ENCODE measurements at regions not wholly inside any gene's neighbourhood (a gene's known extent, or its start where the extent isn't known, plus 50 kb on each side); places are given as distances from the start of the nearest gene placed in this dataset.

DNA sequence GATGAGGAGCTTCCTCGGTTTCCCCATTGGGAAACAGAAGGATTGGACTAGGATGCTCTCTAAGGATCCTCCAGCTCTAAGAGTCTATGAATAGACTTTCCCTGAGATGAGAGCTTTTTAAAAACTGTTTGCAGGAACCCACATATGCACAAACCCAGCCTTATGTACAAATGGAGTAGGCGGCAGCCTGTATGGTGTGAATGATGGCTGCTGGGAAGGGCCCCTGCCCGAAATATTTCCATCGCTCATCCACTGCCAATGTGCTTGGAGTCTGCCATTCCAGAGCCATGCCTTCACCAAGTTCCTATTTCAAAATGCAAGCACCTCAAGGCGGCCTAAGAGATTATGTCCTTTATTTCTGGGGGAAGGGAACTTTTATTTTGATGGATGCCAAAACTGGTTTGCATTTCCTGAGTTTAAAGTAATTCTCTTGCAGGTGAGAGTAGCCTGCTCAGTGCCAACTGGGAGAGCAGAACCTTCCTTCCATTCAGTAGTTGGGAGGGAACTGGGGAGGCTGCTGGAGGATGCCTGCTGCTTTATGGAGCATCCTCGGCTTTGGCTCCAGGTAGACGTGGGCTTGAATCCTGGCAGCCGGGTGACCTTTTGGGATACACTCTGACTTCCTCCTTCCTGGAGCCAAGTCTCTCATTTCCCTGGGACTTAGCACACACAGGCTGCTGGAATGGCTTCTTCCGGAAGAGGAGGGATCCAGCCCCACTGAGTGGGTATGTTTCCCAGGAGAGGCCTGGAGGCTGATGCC is 165.9 kb downstream of the ACTL8 start:
- RAD21 ChIA-PET (ENCODE audit: low non-redundant PET in 1 of 2, low total read pairs in 2 of 2, uncharacterized antibody in 2 of 2, unreplicated experiment in 2 of 2), result no interaction called here
- POLR2A ChIA-PET, result no interaction called here
- no peak overlapping the region for H2AFZ ChIP-seq (ENCODE audit: low read depth, low read length, poor library complexity, severe bottlenecking)
- DNase-seq (ENCODE audit: low read depth, low spot score), result no peak
- H3K27ac ChIP-seq (ENCODE audit: low read depth, low read length), result no peak overlapping the region
- H3K79me2 ChIP-seq (ENCODE audit: insufficient read depth, low read length), result no peaks in the 10 kb centered on the region
- no peaks in the 10 kb centered on the region for H4K20me1 ChIP-seq (ENCODE audit: insufficient read depth)
- no peaks in the 10 kb centered on the region for H3K4me1 ChIP-seq (ENCODE audit: control insufficient read depth in 1 of 2, insufficient read depth in 2 of 2, low read length in 2 of 2)
- ATAC-seq, result no peak
- TF ChIP-seq EZH2phosphoT487 (IDR thresholded peaks at IDR 0.05; ENCODE audit: borderline replicate concordance) (no peak), ZNF274 (IDR thresholded peaks at IDR 0.05; ENCODE audit: low read depth, low read length) (no peak), SP1 (IDR thresholded peaks at IDR 0.05; ENCODE audit: low read depth) (no peak), POLR2AphosphoS5 (IDR thresholded peaks at IDR 0.05; ENCODE audit: low read depth, low read length) (no peak), TCF7L2 (IDR thresholded peaks at IDR 0.05; ENCODE audit: borderline replicate concordance, extremely low read depth, insufficient read depth, insufficient read length) (no peak), EZH2 (IDR thresholded peaks at IDR 0.05) (no peak), EGR1 (IDR thresholded peaks at IDR 0.05; ENCODE audit: low read depth) (no peak), SIN3A (IDR thresholded peaks at IDR 0.05; ENCODE audit: low read depth) (no peak), RAD21 (IDR thresholded peaks at IDR 0.05; ENCODE audit: low read depth) (no peak), ZFX (IDR thresholded peaks at IDR 0.05) (no peak), CEBPB (IDR thresholded peaks at IDR 0.05; ENCODE audit: low read depth) (no peak)
- TF ChIP-seq, protein P1, sequence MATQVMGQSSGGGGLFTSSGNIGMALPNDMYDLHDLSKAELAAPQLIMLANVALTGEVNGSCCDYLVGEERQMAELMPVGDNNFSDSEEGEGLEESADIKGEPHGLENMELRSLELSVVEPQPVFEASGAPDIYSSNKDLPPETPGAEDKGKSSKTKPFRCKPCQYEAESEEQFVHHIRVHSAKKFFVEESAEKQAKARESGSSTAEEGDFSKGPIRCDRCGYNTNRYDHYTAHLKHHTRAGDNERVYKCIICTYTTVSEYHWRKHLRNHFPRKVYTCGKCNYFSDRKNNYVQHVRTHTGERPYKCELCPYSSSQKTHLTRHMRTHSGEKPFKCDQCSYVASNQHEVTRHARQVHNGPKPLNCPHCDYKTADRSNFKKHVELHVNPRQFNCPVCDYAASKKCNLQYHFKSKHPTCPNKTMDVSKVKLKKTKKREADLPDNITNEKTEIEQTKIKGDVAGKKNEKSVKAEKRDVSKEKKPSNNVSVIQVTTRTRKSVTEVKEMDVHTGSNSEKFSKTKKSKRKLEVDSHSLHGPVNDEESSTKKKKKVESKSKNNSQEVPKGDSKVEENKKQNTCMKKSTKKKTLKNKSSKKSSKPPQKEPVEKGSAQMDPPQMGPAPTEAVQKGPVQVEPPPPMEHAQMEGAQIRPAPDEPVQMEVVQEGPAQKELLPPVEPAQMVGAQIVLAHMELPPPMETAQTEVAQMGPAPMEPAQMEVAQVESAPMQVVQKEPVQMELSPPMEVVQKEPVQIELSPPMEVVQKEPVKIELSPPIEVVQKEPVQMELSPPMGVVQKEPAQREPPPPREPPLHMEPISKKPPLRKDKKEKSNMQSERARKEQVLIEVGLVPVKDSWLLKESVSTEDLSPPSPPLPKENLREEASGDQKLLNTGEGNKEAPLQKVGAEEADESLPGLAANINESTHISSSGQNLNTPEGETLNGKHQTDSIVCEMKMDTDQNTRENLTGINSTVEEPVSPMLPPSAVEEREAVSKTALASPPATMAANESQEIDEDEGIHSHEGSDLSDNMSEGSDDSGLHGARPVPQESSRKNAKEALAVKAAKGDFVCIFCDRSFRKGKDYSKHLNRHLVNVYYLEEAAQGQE (IDR thresholded peaks at IDR 0.05; ENCODE audit: low read depth), result no peak
- H3K9me3 ChIP-seq (ENCODE audit: control insufficient read depth in 1 of 2, insufficient read depth in 1 of 2, low read depth in 1 of 2, low read length in 2 of 2), result no peaks in the 10 kb centered on the region
- no peaks in the 10 kb centered on the region for H3K9me2 ChIP-seq (ENCODE audit: insufficient read depth)
- H3K4me2 ChIP-seq (ENCODE audit: low read length), result no peak overlapping the region
- no peak overlapping the region for H3K9ac ChIP-seq (ENCODE audit: low read length)
- CTCF ChIA-PET, result interaction anchor here (1.0 to 2.1 kb wide), 2 partner anchors 12 to 326 kb away, joined by 3 to 6 read pairs; no protein-coding TSS in a partner anchor
- BruUV-seq (replicated peaks), result no TSS peak
- H3K4me3 ChIP-seq (replicated peaks in 1 of 2; ENCODE audit: low read depth in 1 of 2, low read length in 2 of 2), result no peak overlapping the region
- no peaks in the 10 kb centered on the region for H3K36me3 ChIP-seq (ENCODE audit: control insufficient read depth in 1 of 2, insufficient read depth in 2 of 2, low read length in 2 of 2)
- peaks cover 42% of the 10 kb centered on the region for H3K27me3 ChIP-seq (ENCODE audit: insufficient read depth, low read length)
- intact Hi-C loops (cut with micrococcal nuclease), result loop anchor here (1.0 to 5.0 kb wide), 3 partner anchors 179 to 276 kb away; no protein-coding TSS in a partner anchor

All from HCT116 (cell line).